ENCODE measurements at regions not wholly inside any gene's neighbourhood (a gene's known extent, or its start where the extent isn't known, plus 50 kb on each side); places are given as distances from the start of the nearest gene placed in this dataset.

- no peak for TF ChIP-seq EZH2 (IDR thresholded peaks at IDR 0.05; ENCODE audit: borderline replicate concordance, low read depth, low read length, severe bottlenecking)
- TF ChIP-seq, protein P1, sequence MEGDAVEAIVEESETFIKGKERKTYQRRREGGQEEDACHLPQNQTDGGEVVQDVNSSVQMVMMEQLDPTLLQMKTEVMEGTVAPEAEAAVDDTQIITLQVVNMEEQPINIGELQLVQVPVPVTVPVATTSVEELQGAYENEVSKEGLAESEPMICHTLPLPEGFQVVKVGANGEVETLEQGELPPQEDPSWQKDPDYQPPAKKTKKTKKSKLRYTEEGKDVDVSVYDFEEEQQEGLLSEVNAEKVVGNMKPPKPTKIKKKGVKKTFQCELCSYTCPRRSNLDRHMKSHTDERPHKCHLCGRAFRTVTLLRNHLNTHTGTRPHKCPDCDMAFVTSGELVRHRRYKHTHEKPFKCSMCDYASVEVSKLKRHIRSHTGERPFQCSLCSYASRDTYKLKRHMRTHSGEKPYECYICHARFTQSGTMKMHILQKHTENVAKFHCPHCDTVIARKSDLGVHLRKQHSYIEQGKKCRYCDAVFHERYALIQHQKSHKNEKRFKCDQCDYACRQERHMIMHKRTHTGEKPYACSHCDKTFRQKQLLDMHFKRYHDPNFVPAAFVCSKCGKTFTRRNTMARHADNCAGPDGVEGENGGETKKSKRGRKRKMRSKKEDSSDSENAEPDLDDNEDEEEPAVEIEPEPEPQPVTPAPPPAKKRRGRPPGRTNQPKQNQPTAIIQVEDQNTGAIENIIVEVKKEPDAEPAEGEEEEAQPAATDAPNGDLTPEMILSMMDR (IDR thresholded peaks at IDR 0.05; ENCODE audit: borderline replicate concordance, extremely low read depth, low read length, poor library complexity, severe bottlenecking): no peak
Measured at GRCh38 chr3:117746066-117746465, 1036.5 kb downstream of the TUSC7 start.
